H1 (cell line): ENCODE measurements at regions not wholly inside any gene's neighbourhood (a gene's known extent, or its start where the extent isn't known, plus 50 kb on each side); places are given as distances from the start of the nearest gene placed in this dataset.
"Not testable (repeated sequence)": the region's sequence is repeated elsewhere in the genome, so short reads cannot be mapped to it uniquely, and the experiment has no call there.

Experiments used
- CTCF ChIA-PET: fragments of 300-600 bp; sonication (Branson Sonifier 250); formaldehyde crosslinking; loops from one replicate; lab custom pipeline; 2021; ENCODE audit not compliant: partially characterized antibody; lab: Charles Lee
- POLR2A ChIA-PET: fragments of 300-600 bp; sonication (Branson Sonifier 250); formaldehyde crosslinking; loops from one replicate; lab custom pipeline; 2021; ENCODE audit warnings: inconsistent platforms; ENCODE audit not compliant: partially characterized antibody; lab: Charles Lee
- DNase-seq, 2 experiments: peaks; one replicate each; pipeline versions ENCODE4 v3.0.0 to v3.0.0-alpha.2; 2010 to 2022; ENCODE audit warnings: low spot score in 2 of 2, low read depth in 1 of 2, mixed read lengths in 1 of 2
- FAIRE-seq: peaks from 2 replicates; lab custom pipeline; 2011; peaks lifted over from hg19 to GRCh38; lab: Jason Lieb, UNC
- H2AFZ ChIP-seq: 2 replicates; pipeline ENCODE4 v1.8.1; 2012; ENCODE audit warnings: low read length, inconsistent platforms
- H2AK5ac ChIP-seq: 2 replicates; pipeline ENCODE4 v1.6.1; 2013; ENCODE audit warnings: low read depth, low read length
- H2BK120ac ChIP-seq: replicated peaks from 2 replicates; pipeline ENCODE3; 2013; ENCODE audit warnings: low read depth, low read length, inconsistent platforms
- H2BK12ac ChIP-seq: 2 replicates; pipeline ENCODE4 v1.6.1; 2013; ENCODE audit warnings: low read depth, low read length
- H2BK15ac ChIP-seq: 2 replicates; pipeline ENCODE4 v1.6.1; 2013; ENCODE audit warnings: low read length
- H2BK20ac ChIP-seq: 2 replicates; pipeline ENCODE4 v1.6.1; 2013; ENCODE audit warnings: low read length
- H2BK5ac ChIP-seq: 2 replicates; pipeline ENCODE4 v1.6.1; 2013; ENCODE audit warnings: low read depth, low read length
- H3K14ac ChIP-seq: 2 replicates; pipeline ENCODE4 v1.6.1; 2013; ENCODE audit warnings: inconsistent platforms; ENCODE audit not compliant: insufficient read length
- H3K18ac ChIP-seq: 2 replicates; pipeline ENCODE4 v1.6.1; 2013; ENCODE audit warnings: low read length; ENCODE audit errors: extremely low read depth
- H3K23ac ChIP-seq: 2 replicates; pipeline ENCODE4 v1.6.1; 2013; ENCODE audit warnings: inconsistent platforms; ENCODE audit not compliant: insufficient read length
- H3K23me2 ChIP-seq: 2 replicates; pipeline ENCODE4 v1.6.1; 2013; ENCODE audit warnings: low read depth, low read length
- H3K27ac ChIP-seq: 2 replicates; pipeline ENCODE4 v1.6.1; 2011; ENCODE audit warnings: low read depth, low read length, inconsistent platforms
- H3K27me3 ChIP-seq, 4 experiments: replicated peaks in 1 of 4; 1 replicate in 1 of 4; 2 replicates in 3 of 4; pipeline versions ENCODE4 v1.6.1 to v1.8.1; 2011 to 2013; ENCODE audit warnings: low read length in 3 of 4, mild to moderate bottlenecking in 3 of 4, inconsistent platforms in 2 of 4, mixed read lengths in 2 of 4, moderate library complexity in 1 of 4; ENCODE audit not compliant: control insufficient read depth in 3 of 4, insufficient read depth in 3 of 4; ENCODE audit errors: extremely low read depth in 1 of 4
- H3K36me3 ChIP-seq, 4 experiments: 2 replicates each; pipeline versions ENCODE4 v1.6.1 to v1.8.1; 2011 to 2013; ENCODE audit warnings: mild to moderate bottlenecking in 4 of 4, low read length in 3 of 4, moderate library complexity in 2 of 4, control low read depth in 1 of 4, inconsistent platforms in 1 of 4; ENCODE audit not compliant: insufficient read depth in 4 of 4, control insufficient read depth in 2 of 4
- H3K4ac ChIP-seq: replicated peaks from 2 replicates; pipeline ENCODE3; 2013; ENCODE audit warnings: low read length, low read depth, mixed read lengths, inconsistent platforms; ENCODE audit not compliant: insufficient read length
- H3K4me1 ChIP-seq, 4 experiments: replicated peaks in 1 of 4; 1 replicate in 1 of 4; 2 replicates in 3 of 4; pipeline versions ENCODE4 v1.6.1 to v1.8.1; 2011 to 2013; ENCODE audit warnings: low read length in 3 of 4, inconsistent platforms in 2 of 4, mixed read lengths in 1 of 4; ENCODE audit not compliant: insufficient read depth in 4 of 4, control insufficient read depth in 3 of 4
- H3K4me2 ChIP-seq, 2 experiments: 2 replicates each; pipeline versions ENCODE4 v1.6.1 to v1.8.1; 2011 to 2013; ENCODE audit warnings: low read depth in 2 of 2, low read length in 2 of 2, control low read depth in 1 of 2, inconsistent platforms in 1 of 2, mild to moderate bottlenecking in 1 of 2; ENCODE audit not compliant: insufficient read depth in 1 of 2
- H3K4me3 ChIP-seq, 4 experiments: fragments of 200-600, 300-600 bp in 1 of 4; sonication (generic), shearing (Covaris generic), sonication (Bioruptor Twin) in 1 of 4; 2 replicates each; pipeline versions ENCODE4 v1.5.1 to v1.8.1; 2011 to 2016; ENCODE audit warnings: low read length in 4 of 4, low read depth in 3 of 4, control low read depth in 2 of 4, inconsistent platforms in 2 of 4, mild to moderate bottlenecking in 2 of 4, mixed read lengths in 1 of 4, moderate library complexity in 1 of 4; ENCODE audit not compliant: insufficient read depth in 2 of 4; ENCODE audit errors: extremely low read depth in 1 of 4
- H3K56ac ChIP-seq: replicated peaks from 2 replicates; pipeline ENCODE3; 2013; ENCODE audit warnings: low read depth, mild to moderate bottlenecking, mixed read lengths, low read length, inconsistent platforms; ENCODE audit not compliant: insufficient read length
- H3K79me1 ChIP-seq: 2 replicates; pipeline ENCODE4 v1.6.1; 2013; ENCODE audit warnings: low read depth, low read length, control low read depth
- H3K79me2 ChIP-seq, 2 experiments: 2 replicates each; pipeline versions ENCODE4 v1.6.1 to v1.8.1; 2012 to 2013; ENCODE audit warnings: low read length in 2 of 2, mild to moderate bottlenecking in 2 of 2, inconsistent platforms in 1 of 2; ENCODE audit not compliant: insufficient read depth in 2 of 2, control insufficient read depth in 1 of 2
- H3K9ac ChIP-seq, 4 experiments: replicated peaks in 1 of 4; 1 replicate in 1 of 4; 2 replicates in 3 of 4; pipeline versions ENCODE4 v1.6.1 to v1.8.1; 2011 to 2013; ENCODE audit warnings: low read depth in 3 of 4, low read length in 3 of 4, control low read depth in 2 of 4, mild to moderate bottlenecking in 2 of 4, moderate library complexity in 2 of 4, inconsistent platforms in 1 of 4; ENCODE audit errors: extremely low read depth in 1 of 4
- H3K9me3 ChIP-seq, 2 experiments: 2 replicates each; pipeline versions ENCODE4 v1.6.1 to v1.8.1; 2012 to 2013; ENCODE audit warnings: mild to moderate bottlenecking in 2 of 2, moderate library complexity in 2 of 2, control low read depth in 1 of 2, inconsistent platforms in 1 of 2, low read depth in 1 of 2, low read length in 1 of 2, mixed read lengths in 1 of 2; ENCODE audit not compliant: insufficient read depth in 2 of 2
- H4K20me1 ChIP-seq, 2 experiments: replicated peaks in 1 of 2; 2 replicates each; pipeline versions ENCODE3 to v1.8.1; 2011 to 2013; ENCODE audit warnings: inconsistent platforms in 2 of 2, low read length in 2 of 2, mild to moderate bottlenecking in 1 of 2; ENCODE audit not compliant: insufficient read depth in 2 of 2, control insufficient read depth in 1 of 2
- H4K5ac ChIP-seq: 2 replicates; pipeline ENCODE4 v1.6.1; 2013; ENCODE audit warnings: low read length, low read depth, mixed read lengths, inconsistent platforms; ENCODE audit not compliant: insufficient read length
- H4K8ac ChIP-seq: 2 replicates; pipeline ENCODE4 v1.8.0; 2013; ENCODE audit warnings: mild to moderate bottlenecking, moderate library complexity, low read length, inconsistent platforms; ENCODE audit not compliant: insufficient read depth; ENCODE audit errors: extremely low read depth
- H4K91ac ChIP-seq: replicated peaks from 2 replicates; pipeline ENCODE3; 2013; ENCODE audit warnings: low read length, mixed read lengths, inconsistent platforms; ENCODE audit not compliant: insufficient read length
- WGBS, 2 experiments: shearing (Covaris generic) in 1 of 2; methylation state at CpG; one replicate each; pipeline versions ENCODE4 v1.1.6 to v1.1.7; 2013 to 2015; ENCODE audit warnings: low lambda C conversion rate in 2 of 2, mixed read lengths in 2 of 2, inconsistent platforms in 1 of 2, low coverage in 1 of 2, missing lambda C conversion rate in 1 of 2; ENCODE audit not compliant: insufficient replicate concordance in 2 of 2, insufficient coverage in 1 of 2, insufficient read length in 1 of 2; ENCODE audit errors: extremely low coverage in 1 of 2, missing lambda C conversion rate in 1 of 2; 5-methylcytosine and 5-hydroxymethylcytosine counted together

DNA sequence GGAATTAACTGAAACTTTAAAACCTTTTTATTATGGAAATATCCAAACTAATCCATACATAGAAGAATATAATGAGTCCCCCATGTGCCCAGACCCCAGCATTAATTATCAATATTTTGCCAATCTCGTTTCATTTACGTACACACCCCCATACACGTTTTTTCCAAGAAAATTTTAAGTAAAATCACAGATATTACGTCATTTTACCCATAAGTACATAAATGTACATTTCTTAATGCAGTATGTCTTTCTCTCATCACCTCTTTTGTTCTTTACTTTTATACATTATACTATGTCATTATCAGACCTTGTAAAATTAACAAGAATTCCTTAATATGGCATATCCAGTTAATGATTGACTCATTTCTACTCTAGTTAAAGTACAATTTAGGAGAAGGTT is 2914.1 kb upstream of the OR11H1 start:
- H3K27me3 ChIP-seq, H4K5ac ChIP-seq, H3K18ac ChIP-seq, CTCF ChIA-PET, H2BK20ac ChIP-seq, H3K79me2 ChIP-seq, H4K8ac ChIP-seq, H3K56ac ChIP-seq, H3K9ac ChIP-seq, H2BK15ac ChIP-seq, H2AFZ ChIP-seq, H3K79me1 ChIP-seq, H3K23ac ChIP-seq, H3K4me2 ChIP-seq, POLR2A ChIA-PET, H3K14ac ChIP-seq, H3K23me2 ChIP-seq, H4K91ac ChIP-seq, DNase-seq, H3K27ac ChIP-seq, H4K20me1 ChIP-seq, FAIRE-seq, H3K4me3 ChIP-seq, H3K36me3 ChIP-seq, H2BK12ac ChIP-seq, H2BK120ac ChIP-seq, H2AK5ac ChIP-seq, H2BK5ac ChIP-seq, H3K4me1 ChIP-seq, H3K4ac ChIP-seq: not testable (repeated sequence)
- H3K9me3 ChIP-seq, result peaks cover 28% of the 10 kb centered on the region in 2 experiments
- 63 to 100% methylated on average over 1 to 4 of the region's 4 CpGs for WGBS, 2 experiments

DNA sequence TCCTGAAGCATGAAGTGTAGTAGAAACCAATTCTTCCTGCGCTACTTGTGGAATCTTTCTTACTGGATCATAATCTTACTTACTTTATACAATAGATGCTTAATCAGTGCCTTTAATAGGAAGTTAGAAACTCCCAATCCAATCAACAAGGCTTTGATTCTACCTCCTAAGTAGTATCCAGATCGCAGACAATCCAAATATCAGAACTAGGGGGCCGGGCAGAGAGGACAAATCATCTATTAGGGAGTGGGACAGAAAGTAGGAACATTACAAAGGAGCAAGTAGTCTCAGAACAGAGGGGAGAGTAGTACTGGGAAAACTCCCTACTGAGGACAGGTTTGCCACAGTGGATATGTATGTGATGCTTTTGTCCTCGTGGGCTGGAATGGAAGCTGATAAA is 2901.1 kb upstream of the OR11H1 start:
- 73% methylated on average over 4 of the region's 4 CpGs; no CpG with 5 or more reads in 1 of the 2 experiments for WGBS, 2 experiments
- H4K5ac ChIP-seq, H2AFZ ChIP-seq, POLR2A ChIA-PET, H3K36me3 ChIP-seq, H4K8ac ChIP-seq, H3K79me2 ChIP-seq, H2BK5ac ChIP-seq, H2BK120ac ChIP-seq, H3K4me1 ChIP-seq, H3K4me2 ChIP-seq, H3K9ac ChIP-seq, H4K20me1 ChIP-seq, H3K79me1 ChIP-seq, H2BK20ac ChIP-seq, FAIRE-seq, H2BK12ac ChIP-seq, H3K27ac ChIP-seq, H3K27me3 ChIP-seq, H3K14ac ChIP-seq, H3K4me3 ChIP-seq, CTCF ChIA-PET, H3K18ac ChIP-seq, H3K56ac ChIP-seq, H3K23ac ChIP-seq, H3K4ac ChIP-seq, H4K91ac ChIP-seq, DNase-seq, H3K23me2 ChIP-seq, H2BK15ac ChIP-seq, H2AK5ac ChIP-seq: not testable (repeated sequence)
- peaks cover 36 to 49% of the 10 kb centered on the region in 2 experiments for H3K9me3 ChIP-seq
